GM12891 (cell line): ENCODE measurements at regions not wholly inside any gene's neighbourhood (a gene's known extent, or its start where the extent isn't known, plus 50 kb on each side); places are given as distances from the start of the nearest gene placed in this dataset.

Experiments
- POLR2A ChIP-seq: IDR thresholded peaks from 2 replicates; pipeline ENCODE4 v1.6.1; 2011; ENCODE audit warnings: low read depth, low read length, control low read depth
- POLR2AphosphoS5 ChIP-seq: IDR thresholded peaks from 2 replicates; pipeline ENCODE4 v1.6.1; 2011; ENCODE audit warnings: low read depth, low read length, control low read depth
- POU2F2 ChIP-seq: IDR thresholded peaks from 2 replicates; pipeline ENCODE4 v1.6.1; 2011; ENCODE audit warnings: low read depth, mild to moderate bottlenecking, control low read depth, low read length, moderate library complexity
- SPI1 ChIP-seq: IDR thresholded peaks from 2 replicates; pipeline ENCODE4 v1.6.1; 2011; ENCODE audit warnings: low read depth, low read length, control low read depth
- TAF1 ChIP-seq: IDR thresholded peaks from 2 replicates; pipeline ENCODE4 v1.6.1; 2011; ENCODE audit warnings: low read depth, low read length, control low read depth

GRCh38 chr2:121838551-121838950, 83.1 kb downstream of the TSN start:
- TF ChIP-seq POLR2AphosphoS5 (no peak), POLR2A (no peak), POU2F2 (no peak), TAF1 (no peak), SPI1 (no peak)
